Esophagus muscularis mucosa (tissue), 3 donors: ENCODE measurements at regions not wholly inside any gene's neighbourhood (a gene's known extent, or its start where the extent isn't known, plus 50 kb on each side); places are given as distances from the start of the nearest gene placed in this dataset.

Experiments
- CTCF ChIP-seq, 3 experiments: fragments of 200-600 bp in 2 of 3; fragments of 450-650 bp in 1 of 3; sonication (generic) in 2 of 3; IDR thresholded peaks; one replicate each; pipeline ENCODE4 v1.5.1; 2017 to 2019; ENCODE audit warnings: antibody characterized with exemption in 3 of 3, mild to moderate bottlenecking in 2 of 3, moderate library complexity in 1 of 3
- POLR2A ChIP-seq: fragments of 450-650 bp; IDR thresholded peaks from one replicate; pipeline ENCODE4 v1.6.1; 2017; ENCODE audit warnings: antibody characterized with exemption, moderate library complexity, mild to moderate bottlenecking, low read depth
- POLR2AphosphoS5 ChIP-seq, 2 donors: sonication (generic); formaldehyde crosslinking; IDR thresholded peaks; one replicate each; pipeline ENCODE4 v1.6.1; 2017; ENCODE audit warnings: antibody characterized with exemption in 2 of 2

- no peak for TF ChIP-seq POLR2A
- TF ChIP-seq CTCF (IDR thresholded peaks at IDR 0.05) = no peak
- no peak for TF ChIP-seq POLR2AphosphoS5 (IDR thresholded peaks at IDR 0.05)
Observed at GRCh38 chr22:49136041-49136815, 691.4 kb downstream of the BRD1 start.
